Pons (tissue), 1 donor: ENCODE measurements at regions not wholly inside any gene's neighbourhood (a gene's known extent, or its start where the extent isn't known, plus 50 kb on each side); places are given as distances from the start of the nearest gene placed in this dataset.

Experiments
- DNase-seq: peaks from one replicate; pipeline ENCODE4 v3.0.0-alpha.2; 2016; ENCODE audit warnings: low spot score

GRCh38 chr10:128373071-128373749, 247.0 kb upstream of the MKI67 start:
- no peak for DNase-seq

- DNase-seq: no peak
These were observed 247.6 kb upstream of the MKI67 start for GRCh38 chr10:128373831-128374230.

GRCh38 chr10:128375171-128375570, 248.9 kb upstream of the MKI67 start:
- no peak for DNase-seq

- DNase-seq: no peak
These were observed 251.3 kb upstream of the MKI67 start for GRCh38 chr10:128377364-128377987.

GRCh38 chr10:128377988-128378387, 251.8 kb upstream of the MKI67 start:
- no peak for DNase-seq

- DNase-seq: no peak
These were observed 254.7 kb upstream of the MKI67 start for GRCh38 chr10:128380946-128381345.

GRCh38 chr10:128382225-128382624, 256.0 kb upstream of the MKI67 start:
- DNase-seq: no peak

GRCh38 chr10:128384831-128385230, 258.6 kb upstream of the MKI67 start:
- no peak for DNase-seq

GRCh38 chr10:128386231-128386630, 260.0 kb upstream of the MKI67 start:
- no peak for DNase-seq

GRCh38 chr10:128386816-128387604, 260.8 kb upstream of the MKI67 start:
- peak; percentile 2 for DNase-seq

GRCh38 chr10:128390596-128390995, 264.4 kb upstream of the MKI67 start:
- DNase-seq: no peak

- DNase-seq: no peak
These were observed 267.3 kb upstream of the MKI67 start for GRCh38 chr10:128393546-128393945.

- no peak for DNase-seq
These were observed 271.9 kb upstream of the MKI67 start for GRCh38 chr10:128398118-128398517.

- no peak for DNase-seq
These were observed 272.8 kb upstream of the MKI67 start for GRCh38 chr10:128398999-128399398.

- no peak for DNase-seq
These were observed 274.3 kb upstream of the MKI67 start for GRCh38 chr10:128400564-128400963.

GRCh38 chr10:128405450-128405849, 279.2 kb upstream of the MKI67 start:
- no peak for DNase-seq

- DNase-seq: no peak
These were observed 285.4 kb upstream of the MKI67 start for GRCh38 chr10:128411643-128412042.

- DNase-seq: no peak
These were observed 288.3 kb upstream of the MKI67 start for GRCh38 chr10:128414568-128414967.

GRCh38 chr10:128416231-128416630, 290.0 kb upstream of the MKI67 start:
- DNase-seq: no peak

GRCh38 chr10:128417826-128418225, 291.6 kb upstream of the MKI67 start:
- DNase-seq: no peak

GRCh38 chr10:128418819-128419218, 292.6 kb upstream of the MKI67 start:
- DNase-seq: no peak

GRCh38 chr10:128419466-128420019, 293.3 kb upstream of the MKI67 start:
- DNase-seq: no peak

- no peak for DNase-seq
These were observed 294.4 kb upstream of the MKI67 start for GRCh38 chr10:128420623-128421022.
